AG04450 (cell line): ENCODE measurements at regions not wholly inside any gene's neighbourhood (a gene's known extent, or its start where the extent isn't known, plus 50 kb on each side); places are given as distances from the start of the nearest gene placed in this dataset.

ENCODE experiments used
- CTCF ChIA-PET: fragments of 300-600, 350-600 bp; formaldehyde crosslinking; extraction: SDS; loops from one replicate; lab custom pipeline; 2022; ENCODE audit warnings: antibody characterized with exemption, inconsistent platforms; lab: Charles Lee
- POLR2A ChIA-PET: fragments of 350-600 bp; formaldehyde crosslinking; extraction: SDS; loops from one replicate; lab custom pipeline; 2021; ENCODE audit warnings: antibody characterized with exemption, inconsistent platforms; lab: Yijun Ruan, JAX
- DNase-seq: peaks from one replicate; pipeline ENCODE4 v3.0.0-alpha.2; 2011; ENCODE audit warnings: low read depth, low spot score
- H3K27ac ChIP-seq: one replicate; pipeline ENCODE4 v1.5.1; 2012; ENCODE audit warnings: low read depth, low read length, control low read depth
- H3K27me3 ChIP-seq: one replicate; pipeline ENCODE4 v1.6.0; 2012; ENCODE audit warnings: low read length; ENCODE audit not compliant: control insufficient read depth, insufficient read depth
- H3K4me3 ChIP-seq: 2 replicates; pipeline ENCODE4 v1.5.1; 2011; ENCODE audit warnings: mild to moderate bottlenecking, low read depth, low read length, control low read depth
- H3K9me3 ChIP-seq: 2 replicates; pipeline ENCODE4 v1.5.1; 2012; ENCODE audit warnings: low read length; ENCODE audit not compliant: control insufficient read depth, insufficient read depth
- TF ChIP-seq, protein P1 (sequence below): IDR thresholded peaks from 2 replicates; pipeline ENCODE4 v1.5.1; 2011; ENCODE audit warnings: low read depth, low read length, control low read depth, inconsistent platforms

DNA sequence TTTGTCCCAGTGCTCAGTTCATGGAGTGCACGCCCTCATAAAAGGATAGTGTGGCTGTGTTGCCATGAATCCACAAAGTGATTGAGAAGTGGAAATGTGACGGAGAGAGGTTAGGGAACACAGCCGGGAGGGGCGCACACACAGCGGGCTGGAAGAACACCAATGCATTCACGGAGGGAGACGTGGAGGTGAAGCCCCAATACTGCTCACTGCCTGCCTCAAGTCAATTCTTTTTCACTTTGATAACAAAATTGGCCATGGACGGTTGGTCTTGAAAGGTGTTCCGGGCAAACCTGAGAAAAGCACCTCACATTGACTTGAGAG, 424.1 kb downstream of the MED10 start:
- Histone ChIP-seq H3K27me3 (no peaks in the 10 kb centered on the region), H3K27ac (no peak overlapping the region), H3K9me3 (peaks cover 33% of the 10 kb centered on the region), H3K4me3 (no peak overlapping the region)
- DNase-seq: no peak
- CTCF ChIA-PET: no interaction called here
- TF ChIP-seq, protein P1, sequence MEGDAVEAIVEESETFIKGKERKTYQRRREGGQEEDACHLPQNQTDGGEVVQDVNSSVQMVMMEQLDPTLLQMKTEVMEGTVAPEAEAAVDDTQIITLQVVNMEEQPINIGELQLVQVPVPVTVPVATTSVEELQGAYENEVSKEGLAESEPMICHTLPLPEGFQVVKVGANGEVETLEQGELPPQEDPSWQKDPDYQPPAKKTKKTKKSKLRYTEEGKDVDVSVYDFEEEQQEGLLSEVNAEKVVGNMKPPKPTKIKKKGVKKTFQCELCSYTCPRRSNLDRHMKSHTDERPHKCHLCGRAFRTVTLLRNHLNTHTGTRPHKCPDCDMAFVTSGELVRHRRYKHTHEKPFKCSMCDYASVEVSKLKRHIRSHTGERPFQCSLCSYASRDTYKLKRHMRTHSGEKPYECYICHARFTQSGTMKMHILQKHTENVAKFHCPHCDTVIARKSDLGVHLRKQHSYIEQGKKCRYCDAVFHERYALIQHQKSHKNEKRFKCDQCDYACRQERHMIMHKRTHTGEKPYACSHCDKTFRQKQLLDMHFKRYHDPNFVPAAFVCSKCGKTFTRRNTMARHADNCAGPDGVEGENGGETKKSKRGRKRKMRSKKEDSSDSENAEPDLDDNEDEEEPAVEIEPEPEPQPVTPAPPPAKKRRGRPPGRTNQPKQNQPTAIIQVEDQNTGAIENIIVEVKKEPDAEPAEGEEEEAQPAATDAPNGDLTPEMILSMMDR: no peak
- POLR2A ChIA-PET: no interaction called here

DNA sequence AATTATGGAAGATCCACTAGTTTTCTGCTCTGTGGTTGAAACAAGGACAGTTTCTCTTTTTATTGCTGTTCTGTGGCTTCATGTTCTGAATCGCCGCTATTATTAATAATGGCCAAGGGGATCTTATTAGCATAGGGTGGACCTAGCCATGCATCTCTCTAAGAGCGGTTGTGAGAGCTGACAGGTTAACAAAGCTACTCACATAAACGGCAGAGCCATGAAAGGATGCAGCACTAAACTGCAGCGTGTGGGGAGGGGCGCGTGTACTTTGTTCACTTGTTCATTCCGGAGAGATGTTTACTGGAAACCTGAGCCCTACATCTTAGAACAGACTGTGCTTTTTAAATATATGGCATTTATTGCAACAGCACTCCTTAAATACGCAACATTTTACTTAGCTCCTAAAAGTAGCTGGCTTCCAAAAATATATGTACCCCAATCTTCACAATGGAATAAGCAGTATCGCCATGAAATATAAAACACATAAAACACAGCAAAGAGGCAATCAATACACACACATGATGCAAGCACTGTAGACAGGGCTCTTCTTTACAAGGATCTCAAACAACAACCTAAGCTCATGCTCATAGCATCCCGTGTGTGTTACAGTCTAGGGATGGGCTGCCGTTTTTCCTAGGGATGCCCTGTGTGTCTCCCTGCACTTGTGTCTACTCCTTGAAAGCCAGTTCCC, 424.6 kb downstream of the MED10 start:
- ChIA-PET POLR2A (no interaction called here), CTCF (no interaction called here)
- Histone ChIP-seq H3K4me3 (no peak overlapping the region), H3K27ac (no peak overlapping the region), H3K9me3 (peaks cover 33% of the 10 kb centered on the region), H3K27me3 (no peaks in the 10 kb centered on the region)
- DNase-seq: no peak
- TF ChIP-seq, protein P1: no peak

DNA sequence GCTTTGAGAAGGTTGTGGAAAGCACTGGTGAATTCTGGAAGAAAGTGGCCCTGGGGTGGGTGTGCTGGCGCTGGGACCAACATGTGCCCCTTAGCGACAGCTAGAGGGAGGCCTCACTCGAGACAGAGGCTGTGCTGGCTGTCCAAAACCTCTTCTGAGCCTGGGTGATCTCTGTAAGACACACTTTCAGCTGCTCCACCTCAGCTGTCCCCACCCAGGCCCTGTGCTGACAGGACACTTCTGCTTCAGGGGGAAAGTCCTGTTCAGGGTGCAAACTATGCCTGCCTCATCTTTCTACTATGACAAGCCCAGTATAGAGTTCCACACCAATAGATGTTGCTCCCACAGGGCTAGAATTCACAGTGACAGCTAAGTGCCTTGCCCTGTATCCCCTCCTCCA, 426.4 kb downstream of the MED10 start:
- H3K4me3 ChIP-seq: no peak overlapping the region
- DNase-seq: no peak
- POLR2A ChIA-PET: no interaction called here
- H3K27ac ChIP-seq: no peak overlapping the region
- TF ChIP-seq, protein P1: no peak
- H3K27me3 ChIP-seq: no peaks in the 10 kb centered on the region
- H3K9me3 ChIP-seq: peaks cover 33% of the 10 kb centered on the region
- CTCF ChIA-PET: no interaction called here

DNA sequence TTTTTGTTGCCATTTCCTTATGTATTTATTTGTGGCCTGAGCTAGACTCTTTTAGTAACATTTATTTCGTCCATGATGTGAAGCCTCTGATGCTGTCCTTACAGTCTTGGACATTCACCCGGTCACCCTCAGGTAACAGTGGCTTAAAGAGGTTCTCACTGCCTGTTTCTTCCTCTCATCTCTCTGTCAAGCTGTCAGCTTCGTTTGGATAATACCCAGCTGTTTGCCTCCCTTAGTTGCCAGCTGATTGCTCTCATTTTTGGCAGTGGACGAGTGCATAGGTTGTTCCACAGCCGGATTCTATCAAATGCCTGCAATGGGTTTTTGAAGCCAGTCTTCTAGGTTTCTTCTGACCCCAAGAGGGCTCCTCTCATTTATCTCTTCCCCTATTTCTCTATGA, 427.7 kb downstream of the MED10 start:
- no peak overlapping the region for H3K4me3 ChIP-seq
- no peak for DNase-seq
- peaks cover 30% of the 10 kb centered on the region for H3K9me3 ChIP-seq
- H3K27ac ChIP-seq: no peak overlapping the region
- ChIA-PET POLR2A (no interaction called here), CTCF (no interaction called here)
- TF ChIP-seq, protein P1: no peak
- H3K27me3 ChIP-seq: no peaks in the 10 kb centered on the region

DNA sequence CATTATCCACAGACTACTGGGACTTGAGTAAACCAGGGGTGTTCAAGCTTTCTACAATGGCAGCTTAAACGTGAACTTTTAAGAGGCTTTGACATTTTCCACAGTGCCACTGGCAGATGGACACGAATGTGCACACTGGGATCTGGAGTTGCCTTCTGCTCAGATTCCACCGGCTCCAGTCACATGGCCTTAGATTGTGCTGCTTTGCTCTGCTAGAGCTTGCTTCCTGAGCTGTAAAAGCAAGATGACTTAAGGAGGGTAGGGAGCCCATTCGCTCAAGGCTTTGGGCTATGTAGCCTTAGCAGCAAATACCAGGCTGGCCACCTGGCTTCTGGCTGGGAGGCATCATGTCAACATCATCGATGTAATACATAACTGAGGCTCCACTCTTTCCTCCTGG, 436.9 kb downstream of the MED10 start:
- Histone ChIP-seq H3K9me3 (peaks cover 19% of the 10 kb centered on the region; the same call in 1 of the 2 replicates), H3K4me3 (no peak overlapping the region), H3K27ac (no peak overlapping the region), H3K27me3 (no peaks in the 10 kb centered on the region)
- POLR2A ChIA-PET: no interaction called here
- DNase-seq: no peak
- CTCF ChIA-PET: no interaction called here
- TF ChIP-seq, protein P1: no peak
